NCI-H774 (cell line): ENCODE measurements at regions not wholly inside any gene's neighbourhood (a gene's known extent, or its start where the extent isn't known, plus 50 kb on each side); places are given as distances from the start of the nearest gene placed in this dataset.

Experiments
- DNase-seq: peaks from one replicate; lab custom pipeline; 2025; lab: John Stamatoyannopoulos, UW

- DNase-seq: no peak
Measured at GRCh38 chr22:27682437-27682836, 119.1 kb downstream of the MN1 start.

GRCh38 chr22:27684901-27685300 is 116.7 kb downstream of the MN1 start:
- no peak for DNase-seq

GRCh38 chr22:27685515-27685914 is 116.0 kb downstream of the MN1 start:
- no peak for DNase-seq

GRCh38 chr22:27685970-27686369 is 115.6 kb downstream of the MN1 start:
- DNase-seq: no peak

GRCh38 chr22:27686534-27686933 is 115.0 kb downstream of the MN1 start:
- no peak for DNase-seq

GRCh38 chr22:27687984-27688545 is 113.5 kb downstream of the MN1 start:
- DNase-seq: no peak

- DNase-seq: no peak
Measured at GRCh38 chr22:27689664-27690063, 111.9 kb downstream of the MN1 start.

GRCh38 chr22:27690599-27690998 is 111.0 kb downstream of the MN1 start:
- no peak for DNase-seq

- DNase-seq: no peak
Measured at GRCh38 chr22:27692243-27692642, 109.3 kb downstream of the MN1 start.

- no peak for DNase-seq
Measured at GRCh38 chr22:27695925-27696324, 105.6 kb downstream of the MN1 start.

- no peak for DNase-seq
Measured at GRCh38 chr22:27697888-27698287, 103.7 kb downstream of the MN1 start.
